B cell (primary cell): ENCODE measurements at regions not wholly inside any gene's neighbourhood (a gene's known extent, or its start where the extent isn't known, plus 50 kb on each side); places are given as distances from the start of the nearest gene placed in this dataset.
A peak's percentile ranks its signal among the peaks of the same experiment; 100 is the strongest.

Source experiments
- ATAC-seq: fragments of 200-7000 bp; cut with Tn5 transposase; one replicate; pipeline ENCODE4 v1.10.0; 2021; ENCODE audit warnings: low read depth, mild to moderate bottlenecking, moderate number of reproducible peaks, moderate library complexity
- CTCF ChIA-PET: fragments of 350-600 bp; sonication (Branson Sonifier 250); formaldehyde crosslinking; loops from one replicate; lab custom pipeline; 2021; ENCODE audit warnings: antibody characterized with exemption, inconsistent platforms; lab: Charles Lee
- POLR2A ChIA-PET: fragments of 350-600 bp; sonication (Branson Sonifier 250); formaldehyde crosslinking; loops from one replicate; lab custom pipeline; 2021; ENCODE audit warnings: antibody characterized with exemption; lab: Charles Lee
- DNase-seq: peaks from one replicate; pipeline ENCODE4 v3.0.0; 2013
- H2AFZ ChIP-seq: 2 replicates; pipeline ENCODE4 v1.6.1; 2012; ENCODE audit warnings: mild to moderate bottlenecking, low read depth, low read length; ENCODE audit not compliant: insufficient read depth, poor library complexity, severe bottlenecking
- H3K27ac ChIP-seq, 2 donors: 1 replicate in 1 of 2; 2 replicates in 1 of 2; pipeline ENCODE4 v1.5.1; 2012 to 2013; ENCODE audit warnings: low read length in 2 of 2, mild to moderate bottlenecking in 2 of 2, moderate library complexity in 1 of 2
- H3K27me3 ChIP-seq, 4 experiments: fragments of 200-600 bp in 1 of 4; sonication (generic) in 1 of 4; replicated peaks in 1 of 4; 1 replicate in 2 of 4; 2 replicates in 2 of 4; pipeline versions ENCODE4 v1.6.1 to v1.7.0; 2013 to 2016; ENCODE audit warnings: low read length in 3 of 4, mild to moderate bottlenecking in 2 of 4, mixed read lengths in 1 of 4, moderate library complexity in 1 of 4; ENCODE audit not compliant: insufficient read depth in 4 of 4, control insufficient read depth in 3 of 4; ENCODE audit errors: control extremely low read depth in 1 of 4
- H3K36me3 ChIP-seq, 2 experiments: replicated peaks in 1 of 2; 1 replicate in 1 of 2; 2 replicates in 1 of 2; pipeline versions ENCODE4 v1.6.1 to v1.7.1; 2013; ENCODE audit warnings: low read length in 1 of 2; ENCODE audit not compliant: insufficient read depth in 2 of 2, control insufficient read depth in 1 of 2; ENCODE audit errors: control extremely low read depth in 1 of 2, extremely low read depth in 1 of 2
- H3K4me1 ChIP-seq, 2 donors: fragments of 200-600 bp in 1 of 2; sonication (generic) in 1 of 2; 1 replicate in 1 of 2; 2 replicates in 1 of 2; pipeline versions ENCODE4 v1.5.1 to v1.6.1; 2013 to 2017; ENCODE audit warnings: low read length in 2 of 2; ENCODE audit not compliant: control insufficient read depth in 2 of 2, insufficient read depth in 2 of 2
- H3K4me2 ChIP-seq: replicated peaks from 2 replicates; pipeline ENCODE3; 2012; ENCODE audit warnings: mild to moderate bottlenecking, low read depth, low read length; ENCODE audit not compliant: poor library complexity, severe bottlenecking
- H3K4me3 ChIP-seq, 5 experiments: fragments of 200-600 bp in 1 of 5; sonication (generic) in 1 of 5; 1 replicate in 3 of 5; 2 replicates in 2 of 5; pipeline versions ENCODE4 v1.5.1 to v1.7.0; 2011 to 2016; ENCODE audit warnings: low read length in 4 of 5, mild to moderate bottlenecking in 4 of 5, low read depth in 2 of 5, control low read depth in 1 of 5, moderate library complexity in 1 of 5; ENCODE audit not compliant: insufficient read depth in 1 of 5; ENCODE audit errors: control extremely low read depth in 1 of 5, extremely low read depth in 1 of 5
- H3K79me2 ChIP-seq: fragments of 200-600 bp; sonication (generic); one replicate; pipeline ENCODE4 v1.6.0; 2016; ENCODE audit warnings: low read length; ENCODE audit not compliant: control insufficient read depth, insufficient read depth
- H3K9ac ChIP-seq: fragments of 200-600 bp; sonication (generic); 2 replicates; pipeline ENCODE4 v1.6.1; 2017; ENCODE audit warnings: mild to moderate bottlenecking, low read length, moderate library complexity
- H3K9me3 ChIP-seq, 3 donors: one replicate each; pipeline versions ENCODE4 v1.6.1 to v1.7.1; 2013; ENCODE audit warnings: low read length in 2 of 3; ENCODE audit not compliant: control insufficient read depth in 2 of 3, insufficient read depth in 1 of 3; ENCODE audit errors: control extremely low read depth in 1 of 3
- H4K20me1 ChIP-seq: 2 replicates; pipeline ENCODE4 v1.6.0; 2012; ENCODE audit warnings: mild to moderate bottlenecking, low read length; ENCODE audit not compliant: insufficient read depth, control insufficient read depth, poor library complexity, severe bottlenecking
- H3K27ac Mint-ChIP-seq: one replicate; pipeline ENCODE4 v1.8.0; 2021; ENCODE audit warnings: mixed read lengths
- H3K27me3 Mint-ChIP-seq: one replicate; pipeline ENCODE4 v1.8.0; 2021; ENCODE audit warnings: mixed read lengths
- H3K4me1 Mint-ChIP-seq: one replicate; pipeline ENCODE4 v1.8.0; 2021; ENCODE audit warnings: mixed read lengths
- H3K4me3 Mint-ChIP-seq: one replicate; pipeline ENCODE4 v1.8.0; 2021; ENCODE audit warnings: mixed read lengths
- H3K9me3 Mint-ChIP-seq: one replicate; pipeline ENCODE4 v1.8.0; 2022; ENCODE audit warnings: mixed read lengths; ENCODE audit not compliant: insufficient read depth
- EZH2 ChIP-seq: IDR thresholded peaks from 2 replicates; pipeline ENCODE4 v1.6.1; 2012; ENCODE audit warnings: borderline replicate concordance, low read depth, mild to moderate bottlenecking, moderate library complexity, low read length; ENCODE audit not compliant: insufficient read depth, poor library complexity, severe bottlenecking
- WGBS: methylation state at CpG from one replicate; pipeline ENCODE4 v1.1.5; 2013; ENCODE audit warnings: missing lambda C conversion rate; ENCODE audit not compliant: insufficient coverage; 5-methylcytosine and 5-hydroxymethylcytosine counted together
- intact Hi-C: fragments of 100-400 bp; cut with micrococcal nuclease; formaldehyde crosslinking; loops from one replicate; pipeline ENCODE4 v1.10.0; 2022
- TF ChIP-seq, protein P1 (sequence below): fragments of 200-600 bp; IDR thresholded peaks from one replicate; pipeline ENCODE4 v1.8.0; 2022; ENCODE audit warnings: antibody characterized with exemption, mild to moderate bottlenecking

DNA sequence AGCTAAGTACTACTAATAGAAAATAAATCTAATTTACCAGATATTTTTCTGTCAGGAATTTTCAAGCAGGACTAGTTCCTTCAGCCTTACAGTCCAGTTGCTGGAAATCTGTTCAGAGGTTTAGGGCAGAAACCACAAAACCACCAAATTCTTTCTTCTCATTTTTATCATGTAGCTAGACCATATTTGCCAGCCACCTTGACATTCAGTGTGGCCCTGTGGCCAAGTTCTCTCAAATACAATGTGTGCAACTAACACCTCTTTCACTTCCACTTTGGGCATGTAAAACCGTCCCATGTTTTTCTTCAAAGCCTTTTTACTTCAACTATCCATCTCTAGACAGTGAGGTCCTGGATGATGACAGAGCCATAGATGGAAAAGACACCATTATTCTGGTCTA is 1133.2 kb upstream of the CDH18 start:
- peak; percentile 45 for ATAC-seq
- Histone ChIP-seq H3K9me3 (peaks cover 0 to 4% (median 0%) of the 10 kb centered on the region in 3 donors), H3K4me2 (no peak overlapping the region), H3K4me1 (no peaks in the 10 kb centered on the region), H4K20me1 (no peaks in the 10 kb centered on the region), H2AFZ (no peak overlapping the region), H3K79me2 (no peaks in the 10 kb centered on the region), H3K4me3 (no peak overlapping the region), H3K9ac (no peak overlapping the region), H3K36me3 (no peaks in the 10 kb centered on the region), H3K27me3 (no peaks in the 10 kb centered on the region), H3K27ac (no peak overlapping the region)
- Mint-ChIP-seq H3K4me3 (no peak overlapping the region), H3K4me1 (peaks cover 25% of the 10 kb centered on the region), H3K27ac (peak overlapping the region; percentile 38), H3K9me3 (peaks cover 2% of the 10 kb centered on the region), H3K27me3 (no peaks in the 10 kb centered on the region)
- no peak for DNase-seq
- WGBS, result no CpG with 5 or more reads among the region's 1 CpG
- ChIA-PET CTCF (no interaction called here), POLR2A (no interaction called here)
- TF ChIP-seq EZH2, result no peak
- TF ChIP-seq, protein P1, sequence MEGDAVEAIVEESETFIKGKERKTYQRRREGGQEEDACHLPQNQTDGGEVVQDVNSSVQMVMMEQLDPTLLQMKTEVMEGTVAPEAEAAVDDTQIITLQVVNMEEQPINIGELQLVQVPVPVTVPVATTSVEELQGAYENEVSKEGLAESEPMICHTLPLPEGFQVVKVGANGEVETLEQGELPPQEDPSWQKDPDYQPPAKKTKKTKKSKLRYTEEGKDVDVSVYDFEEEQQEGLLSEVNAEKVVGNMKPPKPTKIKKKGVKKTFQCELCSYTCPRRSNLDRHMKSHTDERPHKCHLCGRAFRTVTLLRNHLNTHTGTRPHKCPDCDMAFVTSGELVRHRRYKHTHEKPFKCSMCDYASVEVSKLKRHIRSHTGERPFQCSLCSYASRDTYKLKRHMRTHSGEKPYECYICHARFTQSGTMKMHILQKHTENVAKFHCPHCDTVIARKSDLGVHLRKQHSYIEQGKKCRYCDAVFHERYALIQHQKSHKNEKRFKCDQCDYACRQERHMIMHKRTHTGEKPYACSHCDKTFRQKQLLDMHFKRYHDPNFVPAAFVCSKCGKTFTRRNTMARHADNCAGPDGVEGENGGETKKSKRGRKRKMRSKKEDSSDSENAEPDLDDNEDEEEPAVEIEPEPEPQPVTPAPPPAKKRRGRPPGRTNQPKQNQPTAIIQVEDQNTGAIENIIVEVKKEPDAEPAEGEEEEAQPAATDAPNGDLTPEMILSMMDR, result no peak
- intact Hi-C loops, result no loop called here

DNA sequence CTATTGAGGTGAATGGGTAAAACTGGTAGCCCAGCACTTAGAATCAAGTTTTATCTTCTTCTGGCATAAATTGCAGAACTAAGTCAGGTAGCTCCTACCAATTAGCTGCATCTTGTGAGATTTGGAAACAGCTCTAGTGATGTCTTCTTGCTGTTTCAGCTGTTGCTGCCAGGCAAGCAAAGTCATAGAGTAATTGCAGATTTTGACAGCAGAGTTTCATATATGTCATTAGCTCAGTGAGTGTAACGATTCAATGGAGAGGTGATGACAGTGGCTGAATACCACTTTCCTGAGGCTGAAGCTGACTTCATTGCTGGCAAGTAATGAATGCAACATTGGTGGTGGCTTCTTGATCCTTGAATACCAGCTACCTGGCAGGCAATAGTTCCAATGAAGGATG is 1109.7 kb upstream of the CDH18 start:
- Histone ChIP-seq H3K27me3 (no peaks in the 10 kb centered on the region), H3K4me1 (no peaks in the 10 kb centered on the region), H4K20me1 (no peaks in the 10 kb centered on the region), H3K79me2 (no peaks in the 10 kb centered on the region), H2AFZ (no peak overlapping the region), H3K27ac (no peak overlapping the region), H3K4me3 (no peak overlapping the region), H3K9me3 (peaks cover 0 to 1% (median 0%) of the 10 kb centered on the region in 3 donors), H3K4me2 (no peak overlapping the region), H3K9ac (no peak overlapping the region), H3K36me3 (no peaks in the 10 kb centered on the region)
- Mint-ChIP-seq H3K4me1 (no peaks in the 10 kb centered on the region), H3K9me3 (no peaks in the 10 kb centered on the region), H3K4me3 (no peak overlapping the region), H3K27me3 (peaks cover 4% of the 10 kb centered on the region), H3K27ac (no peak overlapping the region)
- ATAC-seq (no peak), DNase-seq (no peak)
- WGBS, result 100% methylated on average over 1 of the region's 1 CpG
- ChIA-PET POLR2A (no interaction called here), CTCF (no interaction called here)
- TF ChIP-seq EZH2, result no peak
- intact Hi-C loops, result no loop called here
